Nephron progenitor cell (in vitro differentiated cells): ENCODE measurements at regions not wholly inside any gene's neighbourhood (a gene's known extent, or its start where the extent isn't known, plus 50 kb on each side); places are given as distances from the start of the nearest gene placed in this dataset.

Source experiments
- DNase-seq: peaks from one replicate; pipeline ENCODE4 v3.0.0; 2021
- H3K27ac Mint-ChIP-seq: 2 replicates; pipeline ENCODE4 v1.8.0; 2021; ENCODE audit warnings: mild to moderate bottlenecking, moderate library complexity, mixed read lengths
- H3K27me3 Mint-ChIP-seq: 2 replicates; pipeline ENCODE4 v1.8.0; 2021; ENCODE audit warnings: mild to moderate bottlenecking, low read depth, mixed read lengths; ENCODE audit not compliant: poor library complexity
- H3K36me3 Mint-ChIP-seq: 2 replicates; pipeline ENCODE4 v1.8.0; 2021; ENCODE audit warnings: low read depth, mixed read lengths
- H3K4me1 Mint-ChIP-seq: 2 replicates; pipeline ENCODE4 v1.8.0; 2021; ENCODE audit warnings: mixed read lengths
- H3K4me3 Mint-ChIP-seq: 2 replicates; pipeline ENCODE4 v1.8.0; 2021; ENCODE audit warnings: mild to moderate bottlenecking, moderate library complexity, mixed read lengths
- H3K9me3 Mint-ChIP-seq: 2 replicates; pipeline ENCODE4 v1.8.0; 2021; ENCODE audit warnings: mild to moderate bottlenecking, moderate library complexity, mixed read lengths
- CTCF ChIP-seq: fragments of 200-600 bp; sonication (generic); IDR thresholded peaks from 2 replicates; pipeline ENCODE4 v1.5.0; 2021; ENCODE audit warnings: antibody characterized with exemption

- H3K27me3 Mint-ChIP-seq = peaks cover 24% of the 10 kb centered on the region
- no peak overlapping the region for H3K4me3 Mint-ChIP-seq
- DNase-seq = no peak
- no peaks in the 10 kb centered on the region for H3K36me3 Mint-ChIP-seq
- TF ChIP-seq CTCF = no peak
- peaks cover 9% of the 10 kb centered on the region for H3K9me3 Mint-ChIP-seq
- H3K27ac Mint-ChIP-seq = no peak overlapping the region
- H3K4me1 Mint-ChIP-seq = peaks cover 29% of the 10 kb centered on the region
Measured at GRCh38 chr17:77083531-77083930, 57.2 kb upstream of the SEC14L1 start.

- Mint-ChIP-seq H3K4me3 (no peak overlapping the region), H3K9me3 (peaks cover 9% of the 10 kb centered on the region), H3K27ac (no peak overlapping the region), H3K4me1 (peaks cover 47% of the 10 kb centered on the region), H3K27me3 (peaks cover 20% of the 10 kb centered on the region), H3K36me3 (peaks cover 11% of the 10 kb centered on the region)
- no peak for DNase-seq
- no peak for TF ChIP-seq CTCF
Measured at GRCh38 chr17:77085926-77086432, 54.8 kb upstream of the SEC14L1 start.

- Mint-ChIP-seq H3K27ac (no peak overlapping the region), H3K4me3 (peak overlapping the region; percentile 38), H3K4me1 (peaks cover 52% of the 10 kb centered on the region), H3K9me3 (peaks cover 9% of the 10 kb centered on the region), H3K36me3 (peaks cover 13% of the 10 kb centered on the region), H3K27me3 (peaks cover 20% of the 10 kb centered on the region)
- peak; percentile 95 for DNase-seq
- TF ChIP-seq CTCF = peak; percentile 91
Measured at GRCh38 chr17:77086433-77087010, 54.2 kb upstream of the SEC14L1 start.

DNA sequence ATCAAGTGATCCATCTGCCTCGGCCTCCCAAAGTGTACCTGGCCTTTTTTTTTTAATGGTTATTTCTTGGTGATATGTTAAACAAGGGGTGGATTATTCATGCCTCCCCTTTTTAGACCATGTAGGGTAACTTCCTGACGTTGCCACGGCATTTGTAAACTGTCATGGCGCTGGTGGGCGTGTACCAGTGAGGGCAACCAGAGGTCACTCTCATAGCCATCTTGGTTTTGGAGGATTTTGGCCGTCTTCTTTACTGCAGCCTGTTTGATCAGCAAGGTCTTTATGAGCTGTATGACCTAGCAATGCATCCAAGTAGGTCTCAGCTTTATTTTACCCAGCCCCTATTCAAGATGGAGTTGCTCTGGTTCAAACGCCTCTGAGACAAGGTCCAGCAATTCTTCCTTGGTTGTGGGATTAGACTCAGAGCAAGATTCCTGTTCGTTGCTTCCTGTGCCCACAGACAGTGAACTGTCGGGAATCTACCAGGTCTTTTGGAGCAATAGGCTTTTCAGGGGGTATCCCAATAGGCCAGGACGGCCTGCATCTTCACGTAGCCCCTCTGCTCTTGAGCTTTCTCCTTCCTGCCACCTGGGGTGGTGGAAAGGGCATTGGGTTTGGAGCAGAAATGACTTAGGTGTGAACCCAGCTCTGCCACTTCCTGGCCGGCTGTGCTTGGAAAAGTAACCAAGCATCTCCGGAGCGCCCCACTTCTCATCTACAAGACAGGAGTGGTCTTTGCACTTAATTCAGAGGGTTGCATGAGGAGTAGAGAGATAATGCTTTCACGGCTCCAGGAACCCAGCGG lies 52.9 kb upstream of the SEC14L1 start:
- Mint-ChIP-seq H3K36me3 (peaks cover 26% of the 10 kb centered on the region), H3K4me1 (peaks cover 54% of the 10 kb centered on the region), H3K27ac (peak overlapping the region; percentile 78), H3K4me3 (peak overlapping the region; percentile 94), H3K27me3 (peaks cover 15% of the 10 kb centered on the region), H3K9me3 (peaks cover 4% of the 10 kb centered on the region)
- no peak for DNase-seq
- no peak for TF ChIP-seq CTCF

GRCh38 chr17:77088455-77089123 lies 52.2 kb upstream of the SEC14L1 start:
- Mint-ChIP-seq H3K4me3 (peak overlapping the region; percentile 94), H3K27me3 (peaks cover 12% of the 10 kb centered on the region), H3K9me3 (no peaks in the 10 kb centered on the region), H3K36me3 (peaks cover 32% of the 10 kb centered on the region), H3K27ac (peak overlapping the region; percentile 78), H3K4me1 (peaks cover 54% of the 10 kb centered on the region)
- DNase-seq = peak; percentile 91
- peak; percentile 81 for TF ChIP-seq CTCF
